Epithelial cell of esophagus (primary cell): ENCODE measurements at regions not wholly inside any gene's neighbourhood (a gene's known extent, or its start where the extent isn't known, plus 50 kb on each side); places are given as distances from the start of the nearest gene placed in this dataset.

Source experiments
- DNase-seq: peaks from one replicate; pipeline ENCODE4 v3.0.0; 2010; ENCODE audit warnings: low read depth
- H3K4me3 ChIP-seq: 2 replicates; pipeline ENCODE4 v1.5.1; 2011; ENCODE audit warnings: mild to moderate bottlenecking, low read length, control low read depth
- TF ChIP-seq, protein P1 (sequence below): IDR thresholded peaks from 2 replicates; pipeline ENCODE4 v1.5.1; 2011; ENCODE audit warnings: low read depth, mild to moderate bottlenecking, low read length, control low read depth, inconsistent platforms; ENCODE audit not compliant: insufficient read depth; ENCODE audit errors: missing control alignments

GRCh38 chr4:8730159-8730558, 137.6 kb downstream of the CPZ start:
- DNase-seq = no peak
- H3K4me3 ChIP-seq = no peak overlapping the region
- TF ChIP-seq, protein P1, sequence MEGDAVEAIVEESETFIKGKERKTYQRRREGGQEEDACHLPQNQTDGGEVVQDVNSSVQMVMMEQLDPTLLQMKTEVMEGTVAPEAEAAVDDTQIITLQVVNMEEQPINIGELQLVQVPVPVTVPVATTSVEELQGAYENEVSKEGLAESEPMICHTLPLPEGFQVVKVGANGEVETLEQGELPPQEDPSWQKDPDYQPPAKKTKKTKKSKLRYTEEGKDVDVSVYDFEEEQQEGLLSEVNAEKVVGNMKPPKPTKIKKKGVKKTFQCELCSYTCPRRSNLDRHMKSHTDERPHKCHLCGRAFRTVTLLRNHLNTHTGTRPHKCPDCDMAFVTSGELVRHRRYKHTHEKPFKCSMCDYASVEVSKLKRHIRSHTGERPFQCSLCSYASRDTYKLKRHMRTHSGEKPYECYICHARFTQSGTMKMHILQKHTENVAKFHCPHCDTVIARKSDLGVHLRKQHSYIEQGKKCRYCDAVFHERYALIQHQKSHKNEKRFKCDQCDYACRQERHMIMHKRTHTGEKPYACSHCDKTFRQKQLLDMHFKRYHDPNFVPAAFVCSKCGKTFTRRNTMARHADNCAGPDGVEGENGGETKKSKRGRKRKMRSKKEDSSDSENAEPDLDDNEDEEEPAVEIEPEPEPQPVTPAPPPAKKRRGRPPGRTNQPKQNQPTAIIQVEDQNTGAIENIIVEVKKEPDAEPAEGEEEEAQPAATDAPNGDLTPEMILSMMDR = no peak

DNA sequence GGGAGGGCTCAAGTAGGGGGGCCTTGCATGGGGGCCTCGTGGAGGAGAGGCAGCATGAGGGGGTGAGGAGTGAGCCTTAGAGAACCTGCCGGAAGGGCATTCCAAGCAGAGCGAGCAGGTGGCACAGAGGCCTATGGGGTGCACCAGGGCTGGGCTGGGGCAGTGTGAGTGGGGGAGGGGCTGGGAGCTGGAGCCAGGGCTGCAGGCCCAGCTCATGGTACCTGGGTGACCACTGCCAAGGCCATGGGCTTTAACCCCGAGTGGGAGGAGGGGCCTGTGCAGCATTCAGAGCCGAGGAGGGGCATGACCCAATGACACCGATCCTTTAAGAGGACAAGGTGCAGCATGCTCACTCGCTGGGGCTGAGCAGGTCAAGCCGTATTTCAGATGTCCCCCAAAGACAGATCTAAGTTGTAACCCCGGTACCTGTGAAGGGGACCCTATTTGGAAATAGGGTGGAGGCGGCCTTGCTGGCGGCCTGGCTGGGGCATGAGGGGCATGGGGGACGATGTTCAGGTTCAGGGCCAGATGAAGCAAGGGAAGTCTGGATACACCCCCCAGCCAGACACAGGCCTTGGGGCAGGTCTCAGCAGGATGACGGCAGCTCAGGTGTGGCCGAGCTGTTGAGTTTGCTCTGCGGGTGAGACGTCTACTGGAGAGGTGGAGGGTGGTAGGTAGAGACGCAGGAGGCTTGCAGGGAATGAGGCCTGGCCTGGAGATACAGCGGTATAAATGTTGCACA, 137.0 kb downstream of the CPZ start:
- TF ChIP-seq, protein P1 = no peak
- no peak for DNase-seq

GRCh38 chr4:8728536-8729407, 136.2 kb downstream of the CPZ start:
- no peak for DNase-seq
- TF ChIP-seq, protein P1 = no peak
- no peak overlapping the region for H3K4me3 ChIP-seq

More for the DNA sequence above, 137.0 kb downstream of the CPZ start:
- no peak overlapping the region for H3K4me3 ChIP-seq

DNA sequence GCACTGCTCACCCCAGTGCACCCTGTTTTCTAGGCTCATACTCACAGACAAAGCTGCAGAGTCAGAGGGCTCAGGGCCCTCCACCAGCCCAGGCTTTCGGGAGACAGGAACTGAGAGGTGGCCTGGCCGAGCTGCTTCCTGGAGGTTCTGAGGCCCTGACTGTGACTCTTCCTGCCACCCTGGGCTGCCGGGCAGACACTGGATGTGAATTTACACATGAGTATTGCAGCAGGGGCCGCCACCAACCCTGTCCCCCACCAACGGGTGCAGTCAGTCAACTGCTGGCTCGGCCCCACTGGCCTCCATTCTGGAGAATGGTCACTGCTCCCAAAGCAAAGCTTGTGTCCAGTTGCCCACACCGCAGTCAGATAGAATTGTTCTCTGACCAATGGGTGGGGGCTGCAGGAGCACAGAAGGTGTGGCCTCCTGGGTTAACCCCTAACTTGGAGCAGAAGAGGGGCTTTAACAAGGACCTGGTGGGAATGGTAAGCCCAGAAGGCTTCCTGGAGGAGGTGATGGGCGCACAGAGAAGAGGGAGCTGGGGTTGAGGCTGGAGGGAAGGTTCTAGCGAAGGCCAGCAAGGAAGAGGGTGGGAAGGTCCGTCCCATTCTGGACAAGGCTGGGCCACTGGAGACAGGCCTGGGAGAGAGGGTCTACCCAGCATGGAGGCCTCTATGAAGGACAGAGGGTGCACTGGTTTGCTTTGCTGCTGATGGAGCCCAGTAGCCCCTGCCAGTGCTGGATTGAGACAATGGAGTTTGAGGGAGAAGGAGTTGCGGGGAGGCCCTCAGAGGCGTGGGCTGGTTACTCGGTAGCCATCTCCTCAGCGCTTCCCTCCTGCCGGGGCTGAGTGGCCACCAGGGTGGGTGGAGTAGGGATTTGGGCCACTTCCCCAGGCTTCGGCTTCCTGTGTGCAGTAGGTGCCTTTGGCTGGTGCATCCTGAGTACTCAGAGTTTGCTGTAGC, 135.3 kb downstream of the CPZ start:
- TF ChIP-seq, protein P1 = no peak
- H3K4me3 ChIP-seq = no peak overlapping the region
- DNase-seq = no peak

- TF ChIP-seq, protein P1 = no peak
- DNase-seq = no peak
Observed at GRCh38 chr4:8727131-8727530, 134.6 kb downstream of the CPZ start.

GRCh38 chr4:8726344-8726851, 133.8 kb downstream of the CPZ start:
- no peak overlapping the region for H3K4me3 ChIP-seq
- DNase-seq = no peak
- TF ChIP-seq, protein P1 = no peak

More at GRCh38 chr4:8727131-8727530, 134.6 kb downstream of the CPZ start:
- no peak overlapping the region for H3K4me3 ChIP-seq
